GM19438 (cell line): ENCODE measurements at regions not wholly inside any gene's neighbourhood (a gene's known extent, or its start where the extent isn't known, plus 50 kb on each side); places are given as distances from the start of the nearest gene placed in this dataset.

Experiments used
- ATAC-seq: cut with Tn5 transposase; IDR thresholded peaks from one replicate; pipeline ENCODE4 v1.9.1; 2021; ENCODE audit warnings: low read depth; ENCODE audit not compliant: unreplicated experiment

- ATAC-seq = no peak
Observed at GRCh38 chr2:71896385-71897136, 251.1 kb downstream of the CYP26B1 start.

DNA sequence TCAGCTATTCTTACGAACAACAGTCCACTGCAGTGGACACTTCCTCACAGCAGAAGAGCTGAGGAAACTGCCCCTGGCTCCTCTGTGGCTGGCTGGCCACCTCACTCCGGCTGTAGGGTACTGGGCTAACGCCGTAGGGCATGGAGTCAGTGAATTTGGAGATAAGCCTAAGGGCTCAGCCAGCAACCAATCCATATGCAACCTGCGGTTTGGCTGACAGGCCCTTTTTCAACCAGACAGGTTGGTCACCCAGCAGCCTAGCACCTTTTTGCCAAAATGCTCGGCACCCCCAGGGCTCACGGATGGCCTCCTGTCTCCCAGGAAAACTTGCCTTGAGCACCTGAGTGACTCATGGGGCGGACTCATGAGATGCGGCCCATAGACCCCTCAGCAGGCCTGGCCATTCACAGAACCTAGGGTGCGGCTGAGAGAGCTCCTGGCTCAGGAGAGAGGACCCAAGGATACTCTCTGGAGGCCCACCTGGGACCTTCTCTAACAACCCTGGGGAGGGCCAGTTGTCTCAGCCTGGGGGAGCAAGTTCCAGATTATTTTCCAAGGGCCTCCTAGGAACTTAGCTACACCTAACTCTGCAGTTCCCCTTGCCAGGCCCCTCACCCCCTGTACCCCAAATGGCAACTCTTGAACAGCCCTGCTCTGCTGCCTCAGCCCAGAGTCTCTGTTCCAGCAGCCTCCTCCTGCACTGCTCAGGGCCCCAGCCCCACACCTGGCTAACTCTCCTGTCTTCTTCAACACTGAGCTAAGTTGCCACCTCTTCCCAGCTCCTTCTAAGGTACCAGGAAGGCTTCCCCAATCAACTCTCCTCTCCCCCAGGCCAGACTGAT is 252.1 kb downstream of the CYP26B1 start:
- no peak for ATAC-seq

GRCh38 chr2:71894261-71894660 is 253.4 kb downstream of the CYP26B1 start:
- no peak for ATAC-seq

DNA sequence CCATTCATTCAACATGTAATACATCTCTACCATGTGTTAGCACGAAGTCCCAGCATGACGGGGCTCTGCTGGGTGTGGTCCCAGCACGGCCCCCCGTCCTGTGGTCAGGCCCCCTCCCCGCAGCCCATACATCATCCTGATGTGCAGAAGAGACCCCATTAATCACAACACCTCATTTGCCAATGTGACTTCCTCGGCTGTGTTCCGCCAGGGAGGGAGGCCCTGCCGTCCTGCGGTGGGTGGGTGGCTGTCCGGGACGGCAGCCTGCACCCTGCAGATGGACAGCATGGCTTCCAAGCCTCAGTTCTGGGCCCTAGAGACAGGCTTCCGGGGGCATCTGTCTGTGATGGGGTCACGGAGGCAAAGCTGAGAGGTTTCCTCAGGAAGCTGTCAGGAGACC is 254.0 kb downstream of the CYP26B1 start:
- ATAC-seq = no peak

- ATAC-seq = no peak
Observed at GRCh38 chr2:71892896-71893295, 254.8 kb downstream of the CYP26B1 start.

GRCh38 chr2:71892423-71892730 is 255.3 kb downstream of the CYP26B1 start:
- no peak for ATAC-seq

- ATAC-seq = no peak
Observed at GRCh38 chr2:71891719-71892422, 255.8 kb downstream of the CYP26B1 start.

GRCh38 chr2:71891155-71891554 is 256.5 kb downstream of the CYP26B1 start:
- no peak for ATAC-seq

DNA sequence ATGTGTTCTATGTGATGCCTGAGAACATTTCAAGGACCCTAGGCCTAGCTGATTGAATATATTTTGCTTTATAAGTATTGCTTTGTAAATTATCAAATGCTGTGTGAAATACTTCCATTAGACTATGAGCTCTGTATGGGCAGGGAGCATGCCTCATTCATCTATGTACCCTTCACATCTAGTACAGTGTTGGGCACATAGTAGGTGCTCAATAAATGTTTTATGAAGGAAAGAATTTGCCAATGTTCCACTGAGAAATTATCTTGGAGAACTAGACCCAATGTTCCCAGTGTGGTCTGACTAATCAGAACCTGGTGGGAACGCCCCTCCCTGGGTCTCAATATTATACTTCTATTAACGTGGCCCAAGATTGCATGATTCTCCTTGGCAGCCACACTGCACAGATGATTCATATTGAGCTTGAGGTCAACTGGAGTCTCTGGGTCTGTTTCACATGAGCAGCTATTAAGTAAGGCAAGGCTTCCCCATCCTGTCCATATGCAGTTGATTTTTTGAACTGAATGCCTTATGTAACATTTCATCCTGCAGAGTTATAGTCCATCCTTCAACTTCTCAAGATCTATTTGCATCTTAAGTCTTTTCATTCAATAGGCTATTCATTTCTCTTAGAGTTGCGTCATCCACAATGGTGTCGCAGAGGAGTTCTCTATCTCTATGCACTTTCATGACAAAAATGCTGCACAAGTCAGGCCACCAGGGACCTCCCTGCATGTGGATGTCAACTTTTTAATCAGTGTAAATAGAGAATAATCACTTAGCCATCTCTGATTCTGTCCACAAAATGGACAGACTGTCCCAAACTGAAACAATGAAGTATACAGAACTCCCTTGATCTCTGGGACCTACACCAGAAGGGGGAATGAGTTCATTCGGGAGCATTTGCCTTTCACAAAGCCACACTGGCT is 257.6 kb downstream of the CYP26B1 start:
- no peak for ATAC-seq

GRCh38 chr2:71888751-71889445 is 258.8 kb downstream of the CYP26B1 start:
- ATAC-seq = no peak

GRCh38 chr2:71887196-71887595 is 260.5 kb downstream of the CYP26B1 start:
- ATAC-seq = no peak

GRCh38 chr2:71886241-71886640 is 261.4 kb downstream of the CYP26B1 start:
- no peak for ATAC-seq

- ATAC-seq = no peak
Observed at GRCh38 chr2:71884303-71885042, 263.2 kb downstream of the CYP26B1 start.

GRCh38 chr2:71882949-71883472 is 264.7 kb downstream of the CYP26B1 start:
- no peak for ATAC-seq

DNA sequence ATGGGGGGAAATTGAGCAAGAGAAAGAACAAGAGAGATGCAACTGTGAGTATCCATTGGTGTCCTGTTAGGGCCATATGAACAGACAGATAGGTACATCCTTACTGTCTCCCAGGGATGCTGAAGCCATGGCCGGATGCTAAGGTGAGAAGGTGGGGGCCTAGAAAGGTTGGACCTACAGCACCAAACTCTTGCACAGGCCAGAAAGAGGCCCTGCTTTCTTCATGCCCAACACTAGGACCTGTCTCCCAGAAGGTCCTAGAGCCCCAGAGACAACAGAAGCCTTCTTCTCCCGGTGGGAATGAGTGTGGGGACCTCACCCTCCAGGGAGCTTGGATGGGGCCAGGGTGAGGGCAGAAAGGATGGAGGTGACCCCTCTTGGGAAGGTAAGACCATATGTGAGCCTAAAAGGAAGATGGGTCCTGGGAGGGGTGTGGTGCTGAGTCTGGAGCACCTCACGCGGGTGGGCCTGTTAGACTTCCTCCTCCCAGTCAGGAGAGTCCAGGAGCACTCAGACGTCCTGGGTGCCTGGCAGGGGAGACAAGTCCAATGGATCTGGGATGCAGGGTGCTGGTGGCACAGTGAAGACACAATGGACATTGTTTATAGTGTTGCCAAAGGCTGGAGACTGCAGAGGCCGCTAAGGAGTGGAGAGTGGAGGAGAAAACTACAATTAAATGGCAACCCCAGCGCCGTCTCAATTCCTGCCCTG is 265.3 kb downstream of the CYP26B1 start:
- ATAC-seq = no peak

DNA sequence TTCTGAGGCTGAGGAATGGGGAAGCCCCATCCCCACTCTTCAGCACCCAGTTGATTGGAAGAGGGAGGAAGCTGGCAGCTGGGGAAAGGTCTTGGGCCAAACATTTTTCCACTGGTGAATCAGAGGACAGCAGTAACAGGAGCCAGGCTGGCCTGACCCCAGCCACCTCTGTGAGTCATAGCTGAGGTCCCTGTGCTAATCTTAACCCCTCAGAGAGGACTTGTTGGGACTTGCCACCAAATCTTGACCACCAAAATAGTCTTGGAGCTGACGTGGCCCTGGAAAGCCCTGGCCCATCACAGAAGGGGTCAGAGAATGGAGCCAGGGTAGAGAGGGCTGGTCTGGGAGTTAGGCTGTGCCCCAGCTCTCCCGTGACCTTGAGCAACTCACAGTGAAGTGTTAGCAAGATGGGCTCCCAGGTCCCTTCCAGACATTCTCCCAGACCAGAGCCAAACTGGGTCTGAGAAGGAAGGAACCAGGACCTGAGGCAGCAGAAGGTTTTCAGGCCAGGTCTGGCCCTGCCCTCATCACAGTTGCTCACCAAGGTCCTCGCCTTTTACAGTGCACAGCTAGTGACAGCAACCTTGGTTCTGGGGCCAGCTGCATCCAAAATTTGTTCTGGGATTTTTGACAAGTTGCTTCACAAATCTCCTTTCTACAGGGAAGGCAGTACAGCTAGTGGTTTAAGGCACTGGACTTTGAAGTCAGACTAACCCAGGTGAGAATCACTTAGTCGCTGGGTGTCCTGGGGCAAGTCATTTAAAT is 266.6 kb downstream of the CYP26B1 start:
- ATAC-seq = no peak

DNA sequence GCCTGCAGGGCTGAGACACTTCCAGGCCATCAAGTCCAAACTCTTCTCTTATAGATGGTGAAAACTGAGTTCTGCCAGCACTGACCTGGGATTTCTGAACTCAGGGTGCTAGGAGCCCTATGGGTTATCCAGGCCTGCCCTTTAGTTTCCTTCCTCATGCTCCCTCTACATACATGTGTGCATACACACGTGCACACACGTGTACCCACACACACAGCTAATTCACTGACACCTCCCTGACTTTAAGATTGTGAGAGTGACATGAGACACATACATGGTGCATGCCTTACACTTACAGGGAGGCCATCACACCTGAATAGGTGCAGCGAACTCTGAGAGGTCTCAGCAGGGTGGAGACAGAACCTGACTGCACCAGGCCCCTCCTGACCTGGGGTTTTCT is 267.4 kb downstream of the CYP26B1 start:
- ATAC-seq = no peak
